Esophagus muscularis mucosa (tissue), 4 donors: ENCODE measurements at regions not wholly inside any gene's neighbourhood (a gene's known extent, or its start where the extent isn't known, plus 50 kb on each side); places are given as distances from the start of the nearest gene placed in this dataset.

Source experiments
- DNase-seq: peaks from one replicate; pipeline ENCODE4 v3.0.0-alpha.2; 2017; ENCODE audit errors: extremely low spot score
- H3K27ac ChIP-seq, 4 donors: fragments of 200-600 bp; sonication (generic); replicated peaks in 1 of 4; 1 replicate in 3 of 4; 2 replicates in 1 of 4; pipeline ENCODE4 v1.5.1; 2016 to 2019; ENCODE audit warnings: mild to moderate bottlenecking in 1 of 4
- H3K27me3 ChIP-seq, 4 donors: fragments of 200-600 bp; sonication (generic); one replicate each; pipeline versions ENCODE4 v1.5.1 to v1.6.0; 2016 to 2019
- H3K36me3 ChIP-seq, 4 donors: fragments of 200-600 bp; sonication (generic); one replicate each; pipeline ENCODE4 v1.5.1; 2016 to 2019
- H3K4me1 ChIP-seq, 4 donors: fragments of 200-600 bp; sonication (generic); one replicate each; pipeline ENCODE4 v1.5.1; 2016 to 2019
- H3K4me3 ChIP-seq, 4 donors: fragments of 200-600 bp; sonication (generic); 1 replicate in 2 of 4; 2 replicates in 2 of 4; pipeline ENCODE4 v1.5.1; 2016 to 2019; ENCODE audit warnings: mild to moderate bottlenecking in 4 of 4, moderate library complexity in 1 of 4
- H3K9me3 ChIP-seq, 4 donors: fragments of 200-600 bp; sonication (generic); 1 replicate in 3 of 4; 2 replicates in 1 of 4; pipeline ENCODE4 v1.5.1; 2016 to 2019
- CTCF ChIP-seq, 3 experiments: fragments of 200-600 bp in 2 of 3; fragments of 450-650 bp in 1 of 3; sonication (generic) in 2 of 3; IDR thresholded peaks; one replicate each; pipeline ENCODE4 v1.5.1; 2017 to 2019; ENCODE audit warnings: antibody characterized with exemption in 3 of 3, mild to moderate bottlenecking in 2 of 3, moderate library complexity in 1 of 3
- EP300 ChIP-seq: sonication (generic); formaldehyde crosslinking; IDR thresholded peaks from one replicate; pipeline ENCODE4 v1.6.1; 2017; ENCODE audit warnings: antibody characterized with exemption
- POLR2A ChIP-seq: fragments of 450-650 bp; IDR thresholded peaks from one replicate; pipeline ENCODE4 v1.6.1; 2017; ENCODE audit warnings: antibody characterized with exemption, moderate library complexity, mild to moderate bottlenecking, low read depth
- POLR2AphosphoS5 ChIP-seq, 2 donors: sonication (generic); formaldehyde crosslinking; IDR thresholded peaks; one replicate each; pipeline ENCODE4 v1.6.1; 2017; ENCODE audit warnings: antibody characterized with exemption in 2 of 2
- WGBS: methylation state at CpG from one replicate; pipeline ENCODE4 v1.1.5; 2018; 5-methylcytosine and 5-hydroxymethylcytosine counted together
- intact Hi-C: fragments of 100-400 bp; cut with DNase I; formaldehyde crosslinking; loops from one replicate; pipeline ENCODE4 v1.15.1; 2023

DNA sequence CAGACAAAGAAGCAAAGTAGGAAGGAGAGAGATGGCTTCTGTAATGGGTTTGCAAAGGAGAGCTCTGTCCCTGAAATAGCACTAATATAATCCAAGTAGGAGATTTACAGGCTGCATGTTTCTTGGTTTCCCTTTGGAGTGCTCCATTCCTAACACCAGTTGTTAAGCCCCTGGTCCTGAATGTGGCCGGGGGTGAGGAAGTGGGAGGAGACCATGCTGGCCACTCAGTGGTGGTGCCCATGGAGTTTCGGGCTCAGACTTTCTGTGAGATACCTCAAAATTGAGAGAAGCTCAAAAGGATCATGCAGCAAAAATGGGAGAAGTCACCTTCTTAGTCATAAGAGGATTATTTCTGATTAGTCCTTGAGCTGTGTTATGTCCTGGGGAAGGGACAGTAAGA lies 88.5 kb downstream of the DAD1 start:
- Histone ChIP-seq H3K36me3 (no peaks in the 10 kb centered on the region), H3K4me3 (no peak overlapping the region), H3K4me1 (peaks cover 0 to 11% (median 0%) of the 10 kb centered on the region in 4 donors), H3K9me3 (no peaks in the 10 kb centered on the region), H3K27ac (no peak overlapping the region), H3K27me3 (no peaks in the 10 kb centered on the region)
- no peak for DNase-seq
- WGBS: 92% methylated on average over 2 of the region's 2 CpGs
- TF ChIP-seq EP300 (no peak), CTCF (IDR thresholded peaks at IDR 0.05) (no peak), POLR2AphosphoS5 (IDR thresholded peaks at IDR 0.05) (no peak), POLR2A (no peak)
- intact Hi-C loops: no loop called here

- intact Hi-C loops: no loop called here
- Histone ChIP-seq H3K27me3 (no peaks in the 10 kb centered on the region), H3K27ac (no peak overlapping the region), H3K9me3 (no peaks in the 10 kb centered on the region), H3K4me3 (no peak overlapping the region), H3K4me1 (peaks cover 0 to 14% (median 0%) of the 10 kb centered on the region in 4 donors), H3K36me3 (no peaks in the 10 kb centered on the region)
- DNase-seq: no peak
- 79% methylated on average over 5 of the region's 5 CpGs for WGBS
- TF ChIP-seq POLR2A (no peak), POLR2AphosphoS5 (IDR thresholded peaks at IDR 0.05) (no peak), CTCF (IDR thresholded peaks at IDR 0.05) (no peak), EP300 (no peak)
These were observed 91.3 kb downstream of the DAD1 start for GRCh38 chr14:22497671-22498093.

GRCh38 chr14:22497144-22497423 lies 91.9 kb downstream of the DAD1 start:
- DNase-seq: no peak
- Histone ChIP-seq H3K27me3 (no peaks in the 10 kb centered on the region), H3K27ac (no peak overlapping the region), H3K9me3 (no peaks in the 10 kb centered on the region), H3K4me3 (no peak overlapping the region), H3K4me1 (peaks cover 0 to 14% (median 0%) of the 10 kb centered on the region in 4 donors), H3K36me3 (no peaks in the 10 kb centered on the region)
- intact Hi-C loops: no loop called here
- no peak for TF ChIP-seq POLR2AphosphoS5 (IDR thresholded peaks at IDR 0.05)
- 83% methylated on average over 2 of the region's 2 CpGs for WGBS

GRCh38 chr14:22494486-22495135 lies 94.4 kb downstream of the DAD1 start:
- DNase-seq: no peak
- TF ChIP-seq POLR2A (no peak), EP300 (no peak), POLR2AphosphoS5 (IDR thresholded peaks at IDR 0.05) (no peak), CTCF (IDR thresholded peaks at IDR 0.05) (no peak)
- Histone ChIP-seq H3K4me3 (no peak overlapping the region), H3K9me3 (no peaks in the 10 kb centered on the region), H3K4me1 (peaks cover 0 to 24% (median 0%) of the 10 kb centered on the region in 4 donors), H3K36me3 (no peaks in the 10 kb centered on the region), H3K27ac (no peak overlapping the region), H3K27me3 (no peaks in the 10 kb centered on the region)
- WGBS: 83% methylated on average over 5 of the region's 5 CpGs
- intact Hi-C loops: no loop called here

DNA sequence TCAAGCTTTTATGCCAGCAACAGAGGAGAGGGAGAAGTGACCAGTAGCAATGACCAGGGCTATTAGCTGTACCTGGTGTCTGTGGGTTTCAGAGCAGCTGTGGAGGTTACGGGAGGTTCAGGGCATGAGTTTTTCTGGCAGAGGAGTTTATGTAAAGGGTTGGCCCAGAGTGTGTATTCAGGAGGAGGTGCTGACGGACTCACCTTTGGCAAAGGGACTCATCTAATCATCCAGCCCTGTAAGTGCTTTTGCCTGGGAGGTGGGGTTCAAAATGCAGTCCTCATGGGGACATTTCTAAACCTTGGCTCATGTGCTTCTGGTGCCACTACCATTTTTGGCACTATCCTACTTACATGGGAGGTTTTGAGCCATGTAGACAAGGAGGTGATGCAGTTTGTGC lies 95.3 kb downstream of the DAD1 start:
- Histone ChIP-seq H3K4me3 (no peak overlapping the region), H3K36me3 (no peaks in the 10 kb centered on the region), H3K27ac (no peak overlapping the region), H3K4me1 (peaks cover 0 to 31% (median 0%) of the 10 kb centered on the region in 4 donors), H3K9me3 (no peaks in the 10 kb centered on the region), H3K27me3 (no peaks in the 10 kb centered on the region)
- DNase-seq: no peak
- intact Hi-C loops: no loop called here
- WGBS: 94% methylated on average over 2 of the region's 2 CpGs
- TF ChIP-seq POLR2AphosphoS5 (IDR thresholded peaks at IDR 0.05) (no peak), POLR2A (no peak), CTCF (IDR thresholded peaks at IDR 0.05) (no peak), EP300 (no peak)
